Activated CD4-positive, alpha-beta T cell treated with anti-CD3 and anti-CD28 coated beads, Interleukin-2, Interleukin-4, amounts not matched to agents 100 ng/mL and 50 ng/mL, durations not matched to agents 16 hours and 8 hours (primary cell): ENCODE measurements at regions not wholly inside any gene's neighbourhood (a gene's known extent, or its start where the extent isn't known, plus 50 kb on each side); places are given as distances from the start of the nearest gene placed in this dataset.
"Not testable (repeated sequence)": the region's sequence is repeated elsewhere in the genome, so short reads cannot be mapped to it uniquely, and the experiment has no call there.

Source experiments
- DNase-seq: peaks from one replicate; pipeline ENCODE4 v3.0.0-alpha.2; 2020; ENCODE audit warnings: low spot score

DNA sequence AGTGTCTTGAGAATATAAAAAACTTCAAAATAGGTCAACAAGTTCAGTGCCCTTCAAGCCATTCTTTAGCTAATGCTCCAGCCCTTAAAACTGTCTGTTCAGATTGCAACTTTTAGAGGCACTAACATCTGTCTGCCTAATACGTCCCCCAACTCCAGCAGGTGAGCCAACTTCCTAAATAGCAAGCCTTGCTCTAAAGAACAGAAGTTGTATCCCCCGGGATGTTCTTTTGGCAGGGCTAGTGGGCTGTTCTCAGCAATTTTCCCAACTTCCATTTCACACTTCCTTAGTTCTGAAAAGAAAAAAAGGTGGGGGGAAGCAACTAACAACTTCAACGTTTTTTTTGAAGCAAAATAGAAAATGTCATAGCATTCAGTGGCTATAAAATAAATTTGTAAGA is 290.0 kb upstream of the PTCHD4 start:
- no peak for DNase-seq

DNA sequence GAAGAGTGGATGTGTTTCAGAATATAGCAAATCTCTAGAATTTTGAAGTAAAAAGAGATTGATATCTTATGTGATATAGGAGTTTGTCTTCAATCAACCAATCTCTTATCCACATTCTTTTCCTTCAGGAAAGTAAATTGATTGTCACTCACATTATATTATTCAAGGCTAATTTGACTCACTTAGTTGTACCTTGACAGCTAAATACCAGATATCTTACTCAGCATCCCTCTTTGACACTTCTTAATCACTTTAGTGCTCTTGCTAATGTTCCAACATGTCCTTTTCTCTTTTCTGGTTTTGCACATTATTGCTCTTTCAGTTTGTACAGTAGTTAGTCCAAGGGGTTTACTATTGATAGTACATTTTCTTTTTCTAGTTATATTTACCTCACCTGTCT is 286.9 kb upstream of the PTCHD4 start:
- DNase-seq, result no peak

DNA sequence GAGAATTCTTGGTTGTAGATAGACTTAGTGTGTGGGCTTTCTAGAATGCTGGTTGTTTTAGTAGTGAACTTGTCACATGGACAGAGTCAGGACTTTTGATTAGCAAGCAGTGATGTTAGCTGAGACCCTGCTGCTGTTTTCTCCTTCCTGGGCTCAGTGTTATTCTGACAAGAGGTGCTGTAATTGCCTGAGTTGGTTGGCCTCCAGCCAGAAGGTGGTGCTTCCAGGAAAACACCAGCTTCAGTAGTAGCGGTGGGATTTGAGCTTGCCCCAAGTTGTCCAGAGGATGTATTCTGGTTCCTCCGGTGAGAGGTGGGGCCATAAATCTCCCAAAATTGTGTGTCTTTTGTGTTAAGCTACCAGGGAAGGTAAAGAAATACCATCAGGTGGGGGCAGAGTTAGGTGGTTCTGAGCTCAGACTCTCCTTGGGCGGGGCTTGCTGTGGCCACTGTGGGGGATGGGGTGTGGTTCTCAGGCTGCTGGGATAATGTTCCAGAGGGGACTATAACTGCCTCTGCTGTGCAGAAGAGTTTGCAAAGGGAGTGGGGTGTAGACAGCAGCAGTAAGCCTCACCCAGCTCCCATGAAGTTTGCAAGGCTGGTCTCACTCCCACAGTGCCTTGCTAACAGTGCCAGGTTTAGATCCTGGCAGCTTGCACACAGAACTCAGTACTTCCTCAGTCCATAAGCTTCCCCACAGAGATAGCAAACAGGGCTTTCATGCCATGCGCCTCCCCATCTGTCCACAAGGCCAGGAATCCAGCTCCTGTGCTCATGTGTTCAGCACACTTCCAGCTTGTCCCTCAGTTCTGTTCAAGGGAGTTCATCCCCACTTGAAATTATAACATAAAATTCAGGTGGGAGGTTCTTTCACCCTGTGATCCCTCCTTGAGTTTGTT is 278.4 kb upstream of the PTCHD4 start:
- no peak for DNase-seq

DNA sequence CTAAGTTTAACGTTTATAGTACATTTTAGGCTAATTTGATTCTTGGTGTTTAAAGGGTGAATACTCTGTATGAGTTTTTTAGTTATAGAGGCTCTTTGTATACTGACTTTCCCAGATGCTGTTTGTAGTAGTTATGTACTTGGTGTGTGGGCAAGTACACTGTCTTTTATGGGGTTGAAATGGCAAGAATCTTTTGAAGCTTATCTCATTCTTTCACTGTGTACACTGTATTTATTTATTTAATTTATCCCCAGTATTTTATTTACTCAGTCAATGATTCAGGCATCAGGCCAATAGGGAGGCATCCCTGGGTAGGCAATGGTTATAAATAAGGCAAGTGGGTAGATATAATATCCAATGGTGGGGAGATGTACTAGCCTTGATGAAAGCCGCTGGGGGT is 277.0 kb upstream of the PTCHD4 start:
- no peak for DNase-seq

DNA sequence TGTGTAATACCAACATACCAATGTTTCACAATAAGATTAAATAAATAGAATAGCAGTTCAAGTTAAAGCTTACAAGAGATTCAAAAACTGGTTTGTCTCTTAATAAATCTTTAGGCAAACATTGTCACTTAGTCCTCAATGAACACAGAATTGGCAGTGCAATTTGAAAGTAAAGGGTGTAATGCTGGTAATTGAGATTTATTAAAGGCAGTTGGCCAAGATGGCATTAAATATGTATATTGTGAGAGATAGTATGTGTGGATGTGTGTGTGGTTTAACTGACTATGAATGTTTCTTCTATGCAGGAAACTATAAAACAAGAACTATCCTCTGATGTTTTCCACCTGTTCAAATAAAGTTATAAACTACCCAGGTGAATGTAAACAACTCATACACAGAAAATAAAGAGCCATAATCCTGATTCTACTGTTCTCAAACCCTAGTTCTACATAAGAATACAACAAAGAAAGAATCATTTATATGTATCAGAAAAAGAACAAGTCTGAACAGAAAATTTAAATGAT is 267.9 kb upstream of the PTCHD4 start:
- DNase-seq, result no peak

DNA sequence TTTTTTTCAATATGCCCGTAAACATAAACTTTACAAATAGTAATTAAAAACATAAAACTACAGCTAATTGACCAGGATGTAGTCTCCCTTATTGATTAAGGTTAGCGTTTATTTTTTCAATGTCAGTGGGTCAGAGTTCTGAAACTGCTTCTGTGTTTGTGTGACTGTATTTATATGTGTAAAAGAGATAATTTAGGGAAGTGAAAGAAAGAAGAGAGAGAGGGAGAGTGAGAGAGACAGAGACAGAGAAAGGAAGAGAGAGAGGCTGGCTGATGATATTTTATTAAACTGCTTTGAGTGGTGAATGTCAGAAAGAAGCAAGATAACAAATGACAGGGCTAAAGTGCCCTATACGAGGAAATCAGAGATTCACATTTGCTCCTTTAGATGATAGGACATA is 266.1 kb upstream of the PTCHD4 start:
- DNase-seq, result no peak

DNA sequence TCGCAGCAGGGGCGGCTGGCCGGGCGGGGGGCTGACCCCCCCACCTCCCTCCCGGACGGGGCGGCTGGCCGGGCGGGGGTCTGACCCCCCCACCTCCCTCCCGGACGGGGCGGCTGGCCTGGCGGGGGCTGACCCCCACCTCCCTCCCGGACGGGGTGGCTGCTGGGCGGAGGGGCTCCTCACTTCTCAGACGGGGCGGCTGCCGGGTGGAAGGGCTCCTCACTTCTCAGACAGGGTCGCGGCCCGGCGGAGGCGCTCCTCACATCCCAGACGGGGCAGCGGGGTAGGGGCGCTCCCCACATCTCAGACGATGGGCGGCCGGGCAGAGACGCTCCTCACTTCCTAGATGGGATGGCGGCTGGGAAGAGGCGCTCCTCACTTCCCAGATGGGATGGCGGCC is 260.2 kb upstream of the PTCHD4 start:
- DNase-seq, result not testable (repeated sequence)

DNA sequence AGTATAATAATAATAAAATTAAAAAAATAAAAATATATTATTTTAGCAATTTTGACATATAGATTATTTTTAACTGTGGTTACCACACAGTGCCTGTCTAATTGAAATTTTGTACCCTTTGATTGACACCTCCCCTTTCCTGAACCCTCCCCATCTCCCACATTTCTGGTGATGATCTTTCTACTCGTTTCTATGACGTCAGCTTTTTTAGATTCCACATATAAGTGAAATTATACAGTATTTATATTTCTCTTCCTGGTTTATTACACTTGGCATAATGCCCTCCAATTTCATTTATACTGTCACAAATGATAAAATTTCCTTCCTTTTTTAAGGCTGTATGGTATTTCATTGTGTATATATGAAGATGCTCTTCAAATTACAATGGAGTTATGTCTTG is 258.1 kb upstream of the PTCHD4 start:
- DNase-seq, result no peak

DNA sequence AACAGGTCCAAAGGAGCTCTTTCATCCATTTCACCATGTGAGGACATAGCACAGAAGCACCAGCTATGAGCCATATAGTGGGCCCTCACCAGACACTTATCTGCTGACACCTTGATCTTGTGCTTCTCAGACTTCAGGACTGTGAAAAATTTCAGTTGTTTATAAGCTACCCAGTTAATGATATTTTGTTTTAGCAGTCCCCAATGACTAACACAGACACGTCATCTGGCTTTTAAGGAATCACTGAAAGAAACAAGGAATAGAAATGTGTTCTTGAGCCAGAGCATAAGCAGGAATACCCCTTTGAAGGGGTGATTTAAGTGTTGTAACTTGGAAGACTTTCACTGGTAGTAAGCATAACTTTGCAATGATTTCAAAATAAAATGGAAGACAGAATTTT is 214.7 kb upstream of the PTCHD4 start:
- DNase-seq, result no peak

DNA sequence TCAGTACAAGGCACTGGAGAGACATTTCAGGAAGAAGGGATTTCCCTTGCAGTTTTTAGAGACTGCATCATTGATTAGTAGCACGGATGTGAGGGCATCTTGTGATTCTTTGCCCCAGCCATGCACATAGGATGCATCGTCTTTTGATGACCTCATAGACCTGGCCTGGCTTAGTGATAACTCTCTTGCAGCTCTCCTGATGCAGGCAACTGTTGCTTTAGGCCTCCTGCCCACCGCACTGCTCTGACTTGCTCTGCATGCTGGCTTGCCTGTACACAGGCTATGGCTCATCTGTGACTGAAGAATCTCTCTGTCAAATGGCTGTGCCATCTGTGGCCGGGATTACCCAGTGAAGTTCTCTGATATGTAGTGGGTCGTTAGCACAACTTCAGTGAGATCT is 207.7 kb upstream of the PTCHD4 start:
- no peak for DNase-seq

DNA sequence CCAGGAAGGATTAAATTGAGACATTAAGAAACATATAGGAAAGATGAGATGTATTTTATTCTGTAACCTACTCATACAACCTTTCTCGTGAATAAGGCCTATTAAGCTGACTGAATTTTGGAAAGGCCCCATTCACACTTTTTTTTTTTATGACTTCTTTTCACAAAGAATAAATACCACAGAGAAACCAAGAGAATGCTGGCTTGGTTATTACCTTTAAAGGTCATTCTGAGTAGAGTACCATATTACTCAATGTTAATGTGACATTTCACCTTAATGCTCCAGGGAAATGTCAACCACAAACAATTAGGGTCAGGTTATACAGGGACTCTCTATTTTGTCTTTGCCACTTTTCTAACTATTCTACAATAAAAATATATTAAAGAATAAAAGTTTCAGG is 204.9 kb upstream of the PTCHD4 start:
- DNase-seq, result no peak

DNA sequence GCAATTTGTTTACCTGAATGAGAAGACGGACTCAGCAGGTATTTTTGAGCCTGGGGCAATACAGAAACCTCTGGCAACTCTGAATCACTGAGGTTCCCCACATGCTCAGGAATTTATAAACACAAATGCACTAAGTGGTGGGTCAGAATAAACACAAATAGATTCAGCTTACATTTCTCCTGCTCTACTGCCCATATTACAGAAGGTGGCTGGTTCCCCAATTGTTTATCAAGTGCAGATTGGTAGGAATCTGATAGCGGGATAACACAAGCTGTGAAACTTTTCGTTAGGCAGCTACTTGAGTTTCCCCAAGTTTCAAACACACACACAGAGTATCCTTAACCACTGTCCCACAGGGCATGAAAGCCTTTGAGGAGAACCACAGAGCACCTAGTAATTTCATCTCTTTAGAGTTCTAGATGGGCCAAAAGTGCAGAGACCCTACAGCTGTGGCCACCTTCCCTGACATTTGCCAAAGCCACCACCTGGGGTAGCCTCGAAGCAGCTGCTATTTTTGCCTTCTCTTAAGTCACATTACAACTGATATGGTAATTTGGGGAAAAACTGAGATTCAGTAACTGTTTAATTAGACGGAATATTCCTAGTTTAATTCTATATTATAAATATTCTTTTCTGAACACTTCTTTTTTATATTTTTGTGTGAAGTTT is 204.2 kb upstream of the PTCHD4 start:
- DNase-seq, result no peak

DNA sequence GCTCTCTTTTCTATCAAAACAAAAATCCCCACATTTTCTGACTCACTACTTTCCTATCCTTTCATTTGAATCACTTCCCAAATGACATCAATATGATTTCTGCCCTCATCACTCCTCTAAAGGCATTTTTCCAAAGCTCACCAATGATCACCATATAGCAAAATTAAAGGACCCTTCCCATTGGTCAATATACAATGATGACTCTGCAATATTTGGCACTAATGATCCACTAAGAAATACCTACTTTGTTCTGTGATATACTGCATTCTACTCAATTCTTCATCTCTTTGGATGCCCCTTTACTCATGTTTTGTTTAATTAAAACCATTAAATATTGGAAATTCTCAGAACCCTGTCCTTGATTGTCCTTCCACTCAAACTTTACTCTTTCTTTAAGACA is 200.3 kb upstream of the PTCHD4 start:
- no peak for DNase-seq

DNA sequence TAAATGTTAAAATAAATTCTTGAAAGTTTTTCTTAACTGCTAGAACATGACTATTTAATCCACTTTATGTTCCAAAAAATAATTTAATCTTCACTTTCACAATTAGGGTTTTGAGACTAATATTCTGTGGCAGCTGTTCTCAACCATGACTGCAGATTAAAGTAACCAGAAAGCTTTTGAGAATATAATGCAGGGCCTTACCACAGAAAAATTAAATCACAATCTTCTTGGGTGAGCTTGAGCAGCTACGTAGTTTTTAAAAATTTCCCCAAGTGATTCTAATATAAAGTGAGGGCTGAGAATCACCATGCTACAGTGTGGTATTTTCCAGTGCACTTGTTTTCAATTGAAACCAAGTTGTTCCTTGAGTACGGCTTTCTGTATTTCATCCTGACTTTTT is 196.6 kb upstream of the PTCHD4 start:
- no peak for DNase-seq

DNA sequence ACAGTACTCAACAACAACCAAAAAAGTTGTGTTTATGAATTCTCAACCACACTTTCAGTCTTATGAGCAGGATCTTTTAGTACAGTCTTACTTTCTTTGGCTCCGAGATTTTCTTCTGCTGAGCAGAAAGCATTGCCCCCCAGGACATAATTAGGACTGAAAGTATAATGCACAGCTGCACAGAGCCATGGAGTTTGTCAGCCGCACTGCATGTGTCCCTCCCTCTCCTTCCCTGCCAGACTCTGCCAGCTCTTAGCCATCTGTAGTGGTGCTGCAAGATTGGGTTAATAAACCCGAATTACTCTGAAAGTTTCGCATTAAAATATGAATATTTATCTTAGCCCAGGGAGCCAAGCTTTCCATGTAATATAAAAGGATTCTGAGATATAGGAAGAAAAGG is 179.6 kb upstream of the PTCHD4 start:
- no peak for DNase-seq

DNA sequence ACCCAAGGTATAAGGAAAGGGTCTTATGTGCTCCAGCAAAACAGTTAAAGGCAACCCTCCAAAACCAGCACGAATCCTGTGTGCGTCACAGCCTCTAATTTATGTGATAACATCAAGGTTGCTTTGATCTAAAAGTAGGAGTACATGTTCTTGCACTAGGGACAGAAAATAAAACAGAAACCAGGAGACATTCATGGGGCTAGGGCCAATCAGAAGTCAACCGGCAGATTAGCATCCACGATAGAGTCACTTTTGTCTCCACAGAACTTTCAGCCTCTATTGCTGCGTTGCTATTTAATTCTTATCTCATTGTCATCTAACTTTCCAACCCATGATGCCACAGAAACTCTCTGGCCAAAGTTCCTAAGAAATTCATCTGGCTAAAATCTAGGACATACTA is 178.8 kb upstream of the PTCHD4 start:
- DNase-seq, result no peak

DNA sequence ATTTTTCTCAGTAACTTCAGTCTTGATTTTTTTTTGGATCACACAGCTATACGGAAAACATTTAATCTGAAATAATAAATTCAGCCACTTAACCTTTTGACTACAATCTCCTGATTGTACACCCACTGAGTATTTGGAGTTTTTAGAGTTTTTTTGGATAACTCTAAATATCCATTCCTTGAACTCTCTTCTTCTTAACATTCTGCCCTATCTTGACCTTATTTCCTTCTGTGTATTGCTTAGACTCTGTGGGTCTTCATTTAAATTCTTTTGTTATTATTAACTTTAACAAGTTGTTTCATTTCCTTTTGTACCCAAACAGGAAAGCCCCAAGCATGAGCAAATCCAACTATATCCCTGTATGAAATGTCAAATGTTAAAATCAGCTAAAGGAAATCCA is 170.2 kb upstream of the PTCHD4 start:
- no peak for DNase-seq

DNA sequence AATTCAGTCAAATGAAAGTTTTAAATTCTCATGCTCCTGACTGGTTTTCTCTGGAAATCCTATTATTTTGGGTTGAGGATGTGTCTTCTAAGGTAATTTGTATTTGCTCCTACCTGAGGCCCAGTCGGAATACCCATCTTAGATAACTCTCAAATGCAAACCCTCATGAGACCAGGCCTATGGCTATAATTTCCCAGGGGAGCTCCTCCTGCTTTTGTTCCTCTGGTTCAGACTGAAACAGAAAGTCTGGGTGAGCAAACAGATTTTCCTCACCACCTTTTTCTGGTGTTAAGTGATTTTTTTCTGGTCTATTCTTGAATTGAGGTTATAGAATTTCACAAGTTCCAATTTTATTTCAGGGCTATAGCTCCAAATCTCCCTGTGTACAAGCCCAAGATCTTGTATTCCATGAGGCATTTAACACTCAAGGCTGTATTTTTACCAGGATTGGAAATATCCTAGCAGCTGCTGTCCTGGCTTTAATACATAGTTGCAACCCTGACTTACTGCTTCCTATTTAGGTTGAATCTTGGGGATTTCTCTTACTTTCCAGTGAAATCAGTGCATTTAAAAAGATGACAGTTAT is 169.1 kb upstream of the PTCHD4 start:
- no peak for DNase-seq

DNA sequence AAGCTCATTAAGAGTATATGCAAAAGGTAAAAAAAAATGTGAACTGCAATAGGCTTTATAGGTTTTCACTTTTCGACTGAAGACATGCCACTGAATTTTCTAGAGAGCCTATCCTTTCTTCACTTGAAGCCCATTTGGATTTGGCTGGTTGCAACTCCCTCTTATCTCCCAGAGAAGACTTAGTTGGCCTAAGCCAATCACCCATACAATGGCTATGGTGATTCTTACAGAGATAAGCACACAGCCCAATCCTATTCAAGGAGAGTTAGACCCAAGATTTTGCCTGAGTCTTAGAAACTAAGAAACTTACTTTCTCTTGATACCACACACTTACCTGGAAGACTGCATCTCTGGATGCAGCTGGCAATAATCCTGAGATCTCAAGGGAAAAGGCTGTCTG is 167.3 kb upstream of the PTCHD4 start:
- DNase-seq, result no peak

DNA sequence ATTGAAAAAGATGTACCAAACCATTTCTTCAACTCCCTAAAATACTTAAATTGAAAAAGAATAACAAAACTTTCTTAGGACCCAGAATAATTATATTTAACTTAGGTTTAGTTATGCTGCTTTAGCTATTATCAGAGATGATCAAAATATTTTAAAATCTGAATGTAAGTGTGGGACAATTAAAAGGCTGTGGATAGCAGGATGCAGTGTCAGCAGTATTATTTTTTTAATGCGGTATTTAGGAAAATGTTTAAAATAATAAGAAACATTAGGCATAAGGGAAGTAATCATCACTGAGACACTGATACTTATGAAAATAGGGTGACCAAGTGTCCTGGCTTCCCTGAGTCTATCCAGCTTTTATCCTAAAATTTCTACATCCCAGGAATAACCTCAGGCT is 161.5 kb upstream of the PTCHD4 start:
- DNase-seq, result no peak

DNA sequence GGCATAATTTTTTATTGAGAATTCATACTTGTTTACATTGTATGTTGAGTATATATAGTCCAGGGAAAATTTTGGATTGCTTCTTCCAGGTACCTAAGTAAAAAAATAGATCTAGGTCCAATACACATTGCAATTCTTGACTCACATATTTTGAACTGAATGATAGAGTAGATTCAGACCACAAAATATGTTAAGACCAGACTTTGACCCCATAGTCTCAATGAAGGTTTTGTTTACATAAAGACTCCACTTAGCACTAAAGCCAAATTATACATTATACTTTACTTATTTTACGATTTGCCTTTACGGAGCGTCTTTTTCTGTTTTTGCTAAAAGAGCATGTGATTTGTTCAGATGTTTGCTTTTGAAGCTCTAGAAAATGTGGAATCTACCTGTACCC is 144.1 kb upstream of the PTCHD4 start:
- no peak for DNase-seq

DNA sequence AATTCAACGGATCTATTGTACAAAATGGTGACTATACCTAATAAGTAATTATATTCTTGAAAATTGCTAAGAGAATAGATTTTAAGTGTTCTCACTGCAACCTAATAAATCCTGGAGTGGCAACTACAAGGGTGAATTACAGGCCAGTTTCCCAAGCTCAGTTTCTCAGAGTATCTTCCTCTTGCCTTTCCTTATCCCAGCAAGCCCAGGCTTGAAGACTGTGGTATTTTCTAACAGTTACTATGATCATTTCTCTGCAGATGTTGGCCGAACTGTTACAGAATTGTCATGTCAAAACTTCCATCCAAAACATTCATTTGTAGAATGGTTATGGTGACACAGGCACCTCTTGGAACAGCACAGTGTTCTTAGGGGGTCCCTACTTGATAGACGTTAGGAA is 138.1 kb upstream of the PTCHD4 start:
- no peak for DNase-seq

DNA sequence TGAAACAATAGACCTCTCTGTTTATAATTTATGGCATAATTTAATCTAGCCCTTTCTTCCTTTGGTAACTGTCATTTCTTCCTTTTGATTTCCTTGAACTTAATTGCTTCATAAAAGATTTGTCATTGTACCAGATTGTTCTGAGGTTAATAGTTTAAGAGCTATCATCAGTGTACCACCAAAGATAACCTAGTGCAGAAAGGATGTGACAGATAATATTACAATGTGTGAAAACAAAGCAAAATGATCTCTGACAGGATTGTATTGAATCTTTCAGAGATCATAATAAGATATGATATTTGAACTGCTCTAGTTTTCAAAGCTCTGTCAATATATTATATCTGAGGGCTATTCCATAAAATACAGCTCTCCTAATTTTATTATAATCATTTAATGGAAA is 132.1 kb upstream of the PTCHD4 start:
- no peak for DNase-seq
